K562 (cell line): ENCODE measurements at regions not wholly inside any gene's neighbourhood (a gene's known extent, or its start where the extent isn't known, plus 50 kb on each side); places are given as distances from the start of the nearest gene placed in this dataset.

Experiments used
- ATAC-seq: fragments of 200-7000 bp; cut with Tn5 transposase; 3 replicates; pipeline ENCODE4 v1.9.1; 2020; ENCODE audit warnings: moderate library complexity
- BruUV-seq: library from RNA; stranded (reverse); fragments of 400-500 nt; replicated peaks from 2 replicates; lab custom pipeline; 2021; lab: Mats Ljungman, UMichigan
- CTCF ChIA-PET: fragments of 300-600 bp; formaldehyde crosslinking; extraction: SDS; loops from one replicate; lab custom pipeline; 2021; ENCODE audit warnings: low intra/inter-chr PET ratio; lab: Yijun Ruan, JAX
- POLR2A ChIA-PET: fragments of 300-600, 350-650 bp; sonication (Branson Sonifier 250); formaldehyde crosslinking; extraction: SDS; loops from one replicate; lab custom pipeline; 2021; ENCODE audit warnings: antibody characterized with exemption, inconsistent platforms; lab: Yijun Ruan, JAX
- DNase-seq, 4 experiments: peaks; one replicate each; pipeline versions ENCODE4 v3.0.0 to v3.0.0-alpha.2; 2011 to 2018; ENCODE audit warnings: low spot score in 3 of 4, mixed read lengths in 3 of 4; ENCODE audit errors: extremely low read depth in 1 of 4
- FAIRE-seq: peaks from 2 replicates; lab custom pipeline; 2011; peaks lifted over from hg19 to GRCh38; lab: Jason Lieb, UNC
- H2AFZ ChIP-seq: 2 replicates; pipeline ENCODE4 v1.6.0; 2011; ENCODE audit warnings: low read depth, low read length, control low read depth, inconsistent platforms
- H3K27ac ChIP-seq: fragments of 200-600 bp; 3 replicates; pipeline ENCODE4 v1.8.0; 2011; ENCODE audit warnings: low read depth, mild to moderate bottlenecking, control low read depth, inconsistent platforms, low read length, moderate library complexity, mixed read lengths; ENCODE audit errors: extremely low read depth
- H3K27me3 ChIP-seq, 2 experiments: fragments of 300-600 bp in 1 of 2; 2 replicates in 1 of 2; 3 replicates in 1 of 2; pipeline versions ENCODE4 v1.6.0 to v1.8.0; 2011; ENCODE audit warnings: inconsistent platforms in 2 of 2, low read length in 2 of 2, mild to moderate bottlenecking in 1 of 2, mixed read lengths in 1 of 2, moderate library complexity in 1 of 2; ENCODE audit not compliant: control insufficient read depth in 2 of 2, insufficient read depth in 2 of 2
- H3K36me3 ChIP-seq: fragments of 300-600 bp; 3 replicates; pipeline ENCODE4 v1.8.0; 2011; ENCODE audit warnings: mild to moderate bottlenecking, low read length, inconsistent platforms; ENCODE audit not compliant: control insufficient read depth, insufficient read depth
- H3K4me1 ChIP-seq, 2 experiments: fragments of 200-600 bp in 1 of 2; replicated peaks in 1 of 2; 2 replicates in 1 of 2; 3 replicates in 1 of 2; pipeline versions ENCODE4 v1.5.1 to v1.8.0; 2011; ENCODE audit warnings: inconsistent platforms in 2 of 2, low read length in 2 of 2, mild to moderate bottlenecking in 1 of 2, mixed read lengths in 1 of 2, moderate library complexity in 1 of 2; ENCODE audit not compliant: control insufficient read depth in 2 of 2, insufficient read depth in 2 of 2
- H3K4me2 ChIP-seq: 2 replicates; pipeline ENCODE4 v1.6.1; 2011; ENCODE audit warnings: low read length, control low read depth, inconsistent platforms, mixed read lengths; ENCODE audit not compliant: insufficient read depth
- H3K4me3 ChIP-seq: fragments of 200-600 bp; sonication (generic), shearing (Covaris generic); 2 replicates; pipeline ENCODE4 v1.5.1; 2016; ENCODE audit warnings: control low read depth, inconsistent platforms
- H3K79me2 ChIP-seq: fragments of 200-600 bp; 3 replicates; pipeline ENCODE4 v1.8.0; 2011; ENCODE audit warnings: low read length, inconsistent platforms; ENCODE audit not compliant: control insufficient read depth, insufficient read depth
- H3K9ac ChIP-seq, 2 experiments: 2 replicates each; pipeline versions ENCODE4 v1.6.0 to v1.6.1; 2011; ENCODE audit warnings: low read depth in 2 of 2, low read length in 2 of 2, control low read depth in 1 of 2, inconsistent platforms in 1 of 2, mild to moderate bottlenecking in 1 of 2, mixed read lengths in 1 of 2; ENCODE audit not compliant: insufficient read depth in 1 of 2
- H3K9me1 ChIP-seq: one replicate; pipeline ENCODE4 v1.6.0; 2011; ENCODE audit warnings: inconsistent platforms, mild to moderate bottlenecking, low read length, moderate library complexity; ENCODE audit not compliant: control insufficient read depth, insufficient read depth
- H3K9me3 ChIP-seq: replicated peaks from 2 replicates; pipeline ENCODE4 v1.5.1; 2011; ENCODE audit warnings: low read depth, low read length, inconsistent platforms; ENCODE audit not compliant: control insufficient read depth, insufficient read depth
- H4K20me1 ChIP-seq: replicated peaks from 2 replicates; pipeline ENCODE4 v1.6.1; 2011; ENCODE audit warnings: low read length, inconsistent platforms, mixed read lengths; ENCODE audit not compliant: control insufficient read depth, insufficient read depth
- BDP1 ChIP-seq: IDR thresholded peaks from 3 replicates; pipeline ENCODE4 v1.6.1; 2011; ENCODE audit not compliant: insufficient read length, insufficient read depth
- CCNT2 ChIP-seq: IDR thresholded peaks from 2 replicates; pipeline ENCODE4 v1.6.1; 2011; ENCODE audit warnings: borderline replicate concordance, low read depth, mild to moderate bottlenecking, moderate library complexity, mixed read lengths, low read length; ENCODE audit not compliant: insufficient read length; ENCODE audit errors: extremely low read depth
- CREB3 ChIP-seq: fragments of 450-650 bp; conservative IDR thresholded peaks from 2 replicates; pipeline ENCODE4 v1.6.1; 2016; ENCODE audit warnings: missing genetic modification characterization, low read depth, mild to moderate bottlenecking, missing compliant biosample characterization, moderate library complexity
- HNRNPLL ChIP-seq: fragments of 200-400 bp; formaldehyde crosslinking; IDR thresholded peaks from 2 replicates; pipeline ENCODE4 v1.6.1; 2017; ENCODE audit warnings: low read length, low read depth, mild to moderate bottlenecking; ENCODE audit not compliant: poor library complexity, severe bottlenecking
- JUN ChIP-seq, 2 experiments: sonication (generic) in 1 of 2; formaldehyde crosslinking in 1 of 2; IDR thresholded peaks; 2 replicates each; pipeline versions ENCODE4 v1.6.1 to v1.8.0; 2012 to 2022; ENCODE audit warnings: borderline replicate concordance in 2 of 2, mild to moderate bottlenecking in 2 of 2, improper control_type of control experiment in 1 of 2, low read depth in 1 of 2, low read length in 1 of 2, missing genetic modification reagents in 1 of 2
- KDM1A ChIP-seq, 2 experiments: fragments of 450-650 bp; IDR thresholded peaks; 2 replicates each; pipeline ENCODE4 v1.6.1; 2016; ENCODE audit warnings: mild to moderate bottlenecking in 2 of 2
- NRF1 ChIP-seq, 2 experiments: fragments of 450-650 bp; IDR thresholded peaks in 1 of 2; conservative IDR thresholded peaks in 1 of 2; 2 replicates each; pipeline ENCODE4 v1.6.1; 2014; ENCODE audit warnings: mild to moderate bottlenecking in 2 of 2
- PHTF2 ChIP-seq: fragments of 250-450 bp; sonication (Bioruptor Pico); IDR thresholded peaks from 2 replicates; pipeline ENCODE4 v1.5.0; 2021; ENCODE audit warnings: mild to moderate bottlenecking
- ZC3H8 ChIP-seq: fragments of 450-650 bp; IDR thresholded peaks from 2 replicates; pipeline ENCODE4 v1.6.1; 2017
- ZNF274 ChIP-seq: IDR thresholded peaks from 2 replicates; pipeline ENCODE4 v1.6.1; 2011; ENCODE audit warnings: low read depth, mild to moderate bottlenecking, low read length, moderate library complexity, borderline replicate concordance
- ZNF57 ChIP-seq: fragments of 450-650 bp; formaldehyde crosslinking; IDR thresholded peaks from 2 replicates; pipeline ENCODE4 v1.4.0; 2020; ENCODE audit warnings: mild to moderate bottlenecking, moderate library complexity
- ZNF584 ChIP-seq: fragments of 200-800 bp; sonication (Bioruptor generic); IDR thresholded peaks from 2 replicates; pipeline ENCODE4 v1.6.1; 2016; ENCODE audit warnings: low read depth, mild to moderate bottlenecking, missing genetic modification characterization, missing compliant biosample characterization
- in situ Hi-C: fragments of 300-500 bp; cut with MboI; formaldehyde crosslinking; loops from 4 replicates; pipeline ENCODE4 v1.15.0; 2018; ENCODE audit warnings: inconsistent platforms, mixed read lengths
- intact Hi-C: fragments of 100-400 bp; cut with micrococcal nuclease; formaldehyde crosslinking; loops from 2 replicates; pipeline ENCODE4 v1.14.2; 2022
- TF ChIP-seq, protein P1 (sequence below): fragments of 250-450 bp; sonication (Bioruptor Pico); IDR thresholded peaks from 2 replicates; pipeline ENCODE4 v1.6.1; 2021; ENCODE audit warnings: mild to moderate bottlenecking
- TF ChIP-seq, protein P2 (sequence below): fragments of 150-350 bp; IDR thresholded peaks from 2 replicates; pipeline ENCODE4 v1.6.1; 2014; ENCODE audit warnings: low read depth, mild to moderate bottlenecking, low read length, borderline replicate concordance

- TF ChIP-seq, protein P1, sequence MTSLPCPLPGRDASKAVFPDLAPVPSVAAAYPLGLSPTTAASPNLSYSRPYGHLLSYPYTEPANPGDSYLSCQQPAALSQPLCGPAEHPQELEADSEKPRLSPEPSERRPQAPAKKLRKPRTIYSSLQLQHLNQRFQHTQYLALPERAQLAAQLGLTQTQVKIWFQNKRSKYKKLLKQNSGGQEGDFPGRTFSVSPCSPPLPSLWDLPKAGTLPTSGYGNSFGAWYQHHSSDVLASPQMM (CRISPR knock-in tag): no peak
- TF ChIP-seq, protein P2, sequence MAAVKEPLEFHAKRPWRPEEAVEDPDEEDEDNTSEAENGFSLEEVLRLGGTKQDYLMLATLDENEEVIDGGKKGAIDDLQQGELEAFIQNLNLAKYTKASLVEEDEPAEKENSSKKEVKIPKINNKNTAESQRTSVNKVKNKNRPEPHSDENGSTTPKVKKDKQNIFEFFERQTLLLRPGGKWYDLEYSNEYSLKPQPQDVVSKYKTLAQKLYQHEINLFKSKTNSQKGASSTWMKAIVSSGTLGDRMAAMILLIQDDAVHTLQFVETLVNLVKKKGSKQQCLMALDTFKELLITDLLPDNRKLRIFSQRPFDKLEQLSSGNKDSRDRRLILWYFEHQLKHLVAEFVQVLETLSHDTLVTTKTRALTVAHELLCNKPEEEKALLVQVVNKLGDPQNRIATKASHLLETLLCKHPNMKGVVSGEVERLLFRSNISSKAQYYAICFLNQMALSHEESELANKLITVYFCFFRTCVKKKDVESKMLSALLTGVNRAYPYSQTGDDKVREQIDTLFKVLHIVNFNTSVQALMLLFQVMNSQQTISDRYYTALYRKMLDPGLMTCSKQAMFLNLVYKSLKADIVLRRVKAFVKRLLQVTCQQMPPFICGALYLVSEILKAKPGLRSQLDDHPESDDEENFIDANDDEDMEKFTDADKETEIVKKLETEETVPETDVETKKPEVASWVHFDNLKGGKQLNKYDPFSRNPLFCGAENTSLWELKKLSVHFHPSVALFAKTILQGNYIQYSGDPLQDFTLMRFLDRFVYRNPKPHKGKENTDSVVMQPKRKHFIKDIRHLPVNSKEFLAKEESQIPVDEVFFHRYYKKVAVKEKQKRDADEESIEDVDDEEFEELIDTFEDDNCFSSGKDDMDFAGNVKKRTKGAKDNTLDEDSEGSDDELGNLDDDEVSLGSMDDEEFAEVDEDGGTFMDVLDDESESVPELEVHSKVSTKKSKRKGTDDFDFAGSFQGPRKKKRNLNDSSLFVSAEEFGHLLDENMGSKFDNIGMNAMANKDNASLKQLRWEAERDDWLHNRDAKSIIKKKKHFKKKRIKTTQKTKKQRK: no peak
- no peak for TF ChIP-seq ZC3H8
- TF ChIP-seq PHTF2 (CRISPR knock-in tag): no peak
- TF ChIP-seq JUN (IDR thresholded peaks at IDR 0.05; ENCODE audit: borderline replicate concordance, low read depth, low read length): no peak
- TF ChIP-seq JUN (CRISPR knock-in tag; IDR thresholded peaks at IDR 0.05; ENCODE audit: borderline replicate concordance): no peak
- TF ChIP-seq HNRNPLL: no peak
- no peak for TF ChIP-seq ZNF274
These were observed 110.0 kb upstream of the EPB41L3 start (continued) for GRCh38 chr18:5653802-5654201.

GRCh38 chr18:5651736-5652135 is 107.9 kb upstream of the EPB41L3 start:
- Histone ChIP-seq H3K4me2 (no peak overlapping the region), H2AFZ (no peak overlapping the region), H3K79me2 (no peaks in the 10 kb centered on the region), H3K9me1 (no peaks in the 10 kb centered on the region), H3K9me3 (no peaks in the 10 kb centered on the region), H3K4me1 (no peaks in the 10 kb centered on the region), H3K27me3 (no peaks in the 10 kb centered on the region), H3K36me3 (no peaks in the 10 kb centered on the region), H4K20me1 (no peaks in the 10 kb centered on the region), H3K27ac (no peak overlapping the region), H3K4me3 (no peak overlapping the region), H3K9ac (no peak overlapping the region)
- ChIA-PET POLR2A (no interaction called here), CTCF (no interaction called here)
- in situ Hi-C loops (no loop called here), intact Hi-C loops (no loop called here)
- BruUV-seq: no TSS peak
- DNase-seq: no peak
- FAIRE-seq: no peak
- no peak for ATAC-seq
- TF ChIP-seq CCNT2: no peak
- no peak for TF ChIP-seq NRF1 (conservative IDR thresholded peaks at IDR 0.05 in 1 of 2, IDR thresholded peaks at IDR 0.05 in 1 of 2)
- TF ChIP-seq ZNF584 (CRISPR knock-in tag): no peak
- no peak for TF ChIP-seq KDM1A (IDR thresholded peaks at IDR 0.05)
- TF ChIP-seq BDP1: no peak
- TF ChIP-seq ZNF57 (CRISPR knock-in tag): no peak
- TF ChIP-seq CREB3 (tag): no peak
